ENCODE measurements at regions not wholly inside any gene's neighbourhood (a gene's known extent, or its start where the extent isn't known, plus 50 kb on each side); places are given as distances from the start of the nearest gene placed in this dataset.
"Not testable (repeated sequence)": the region's sequence is repeated elsewhere in the genome, so short reads cannot be mapped to it uniquely, and the experiment has no call there.

GRCh38 chr20:25987073-25987927 lies 290.6 kb upstream of the ZNF337 start:
- peak; percentile 82 for DNase-seq

- DNase-seq = no peak
Measured at GRCh38 chr20:25985597-25985996, 288.9 kb upstream of the ZNF337 start.

- peak; percentile 39 for DNase-seq
Measured at GRCh38 chr20:25984933-25985332, 288.3 kb upstream of the ZNF337 start.

GRCh38 chr20:25982701-25983100 lies 286.0 kb upstream of the ZNF337 start:
- DNase-seq = not testable (repeated sequence)

- DNase-seq = not testable (repeated sequence)
Measured at GRCh38 chr20:25978450-25979190, 282.0 kb upstream of the ZNF337 start.

- not testable (repeated sequence) for DNase-seq
Measured at GRCh38 chr20:25975816-25976215, 279.2 kb upstream of the ZNF337 start.

- DNase-seq = not testable (repeated sequence)
Measured at GRCh38 chr20:25965203-25965602, 268.6 kb upstream of the ZNF337 start.

GRCh38 chr20:25953876-25954275 lies 257.2 kb upstream of the ZNF337 start:
- not testable (repeated sequence) for DNase-seq

GRCh38 chr20:25935230-25935629 lies 238.6 kb upstream of the ZNF337 start:
- not testable (repeated sequence) for DNase-seq

GRCh38 chr20:25932806-25933205 lies 236.2 kb upstream of the ZNF337 start:
- not testable (repeated sequence) for DNase-seq

GRCh38 chr20:25932170-25932569 lies 235.5 kb upstream of the ZNF337 start:
- DNase-seq = not testable (repeated sequence)

- not testable (repeated sequence) for DNase-seq
Measured at GRCh38 chr20:25902321-25902720, 205.7 kb upstream of the ZNF337 start.

GRCh38 chr20:25898663-25899062 lies 202.0 kb upstream of the ZNF337 start:
- DNase-seq = not testable (repeated sequence)

- DNase-seq = not testable (repeated sequence)
Measured at GRCh38 chr20:25879096-25879495, 182.4 kb upstream of the ZNF337 start.

GRCh38 chr20:25868650-25868979 lies 172.0 kb upstream of the ZNF337 start:
- not testable (repeated sequence) for DNase-seq

GRCh38 chr20:25867776-25868649 lies 171.4 kb upstream of the ZNF337 start:
- peak; percentile 72 for DNase-seq

GRCh38 chr20:25867015-25867775 lies 170.5 kb upstream of the ZNF337 start:
- DNase-seq = not testable (repeated sequence)

- DNase-seq = peak; percentile 82
Measured at GRCh38 chr20:25865715-25866656, 169.3 kb upstream of the ZNF337 start.

- DNase-seq = not testable (repeated sequence)
Measured at GRCh38 chr20:25864963-25865714, 168.5 kb upstream of the ZNF337 start.

Measured in right kidney (tissue), 1 donor.